ENCODE measurements at regions not wholly inside any gene's neighbourhood (a gene's known extent, or its start where the extent isn't known, plus 50 kb on each side); places are given as distances from the start of the nearest gene placed in this dataset.

GRCh38 chr17:52244689-52245088, 86.2 kb upstream of the CA10 start:
- DNase-seq, result no peak

GRCh38 chr17:52242268-52242667, 83.8 kb upstream of the CA10 start:
- DNase-seq, result no peak

GRCh38 chr17:52237151-52237550, 78.6 kb upstream of the CA10 start:
- DNase-seq, result no peak

DNA sequence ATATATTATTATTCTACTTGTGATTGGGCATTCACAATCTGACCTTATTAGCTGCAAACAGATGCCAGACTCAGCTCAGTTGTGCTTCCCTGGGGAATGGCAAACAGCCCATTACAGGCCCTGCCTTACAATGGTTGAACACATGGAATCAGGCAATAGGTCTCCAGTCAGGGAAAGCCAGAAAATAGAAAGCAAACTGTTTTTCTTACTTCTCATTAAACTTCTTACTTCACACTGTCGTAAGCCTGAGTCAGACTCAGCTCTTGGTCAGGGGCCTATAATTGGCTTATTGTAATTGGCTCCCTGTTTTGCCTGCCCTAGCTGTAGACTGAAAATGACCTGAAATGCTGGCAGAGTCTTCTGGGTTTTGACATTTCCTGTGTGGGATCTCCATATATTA, 77.0 kb upstream of the CA10 start:
- peak in 17 of 51 donors; percentile 1 to 45 (median 14) for DNase-seq

- no peak for DNase-seq
These were observed 75.1 kb upstream of the CA10 start for GRCh38 chr17:52233632-52234031.

GRCh38 chr17:52233176-52233575, 74.7 kb upstream of the CA10 start:
- DNase-seq, result no peak

DNA sequence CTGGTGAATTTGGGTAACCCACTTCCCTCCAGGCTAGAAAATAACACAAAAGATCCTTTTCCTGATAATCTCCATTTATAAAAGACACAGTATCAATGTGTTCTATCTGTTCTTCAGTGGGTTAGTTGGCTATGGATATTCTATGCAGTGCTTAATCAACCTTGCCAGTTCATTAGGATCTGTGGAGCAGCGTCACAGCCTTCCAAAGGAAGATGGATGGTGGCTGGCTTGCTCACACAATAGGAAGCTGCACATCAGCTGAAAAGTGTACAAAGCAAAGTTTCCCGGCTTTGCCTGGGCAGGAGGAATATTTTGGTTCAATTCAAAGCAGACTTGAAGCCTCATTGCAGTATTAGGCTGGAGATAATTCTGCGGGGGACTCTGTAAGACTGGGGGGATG, 70.3 kb upstream of the CA10 start:
- no peak for DNase-seq

DNA sequence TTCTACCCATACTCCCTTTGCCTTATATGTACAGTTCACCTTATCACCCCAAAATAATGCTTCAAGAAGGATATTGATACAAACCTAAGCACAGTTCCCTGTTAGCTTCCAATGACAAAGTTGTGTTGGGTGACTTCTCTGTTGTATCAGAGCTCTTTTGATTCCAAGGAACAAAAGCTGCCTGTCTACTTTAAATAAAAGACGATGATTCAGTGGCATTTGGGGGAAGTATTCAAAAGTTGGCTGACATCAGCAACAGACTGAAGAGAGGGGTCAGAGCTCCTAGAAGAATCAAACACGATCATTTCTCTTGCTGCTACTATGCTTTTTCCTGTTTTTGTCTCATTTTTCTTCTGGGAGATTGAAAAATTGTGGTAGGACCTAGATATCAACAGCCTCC, 69.4 kb upstream of the CA10 start:
- DNase-seq, result no peak

DNA sequence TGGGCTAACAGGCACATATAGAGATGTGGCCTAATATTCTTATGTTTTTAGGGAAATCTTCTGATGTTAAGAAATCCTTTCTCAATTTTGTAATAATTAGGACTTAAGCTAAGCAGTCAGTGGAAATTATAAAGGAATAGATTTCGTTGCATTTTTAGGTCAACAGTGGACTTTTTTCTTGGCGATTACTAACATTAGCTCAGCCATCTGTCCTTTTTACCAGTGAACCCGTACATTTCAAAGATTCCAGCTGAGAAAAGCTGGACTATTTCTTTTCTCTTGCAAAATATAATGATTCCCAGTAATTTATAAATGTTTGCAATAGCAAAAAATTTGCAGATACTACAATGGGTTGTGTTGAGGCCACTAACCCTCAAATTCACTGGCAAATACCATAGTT, 54.9 kb upstream of the CA10 start:
- DNase-seq, result no peak

GRCh38 chr17:52212851-52213250, 54.3 kb upstream of the CA10 start:
- DNase-seq, result no peak

- no peak for DNase-seq
These were observed 51.0 kb upstream of the CA10 start for GRCh38 chr17:52209507-52209906.
